ENCODE measurements at regions not wholly inside any gene's neighbourhood (a gene's known extent, or its start where the extent isn't known, plus 50 kb on each side); places are given as distances from the start of the nearest gene placed in this dataset.
"Not testable (repeated sequence)": the region's sequence is repeated elsewhere in the genome, so short reads cannot be mapped to it uniquely, and the experiment has no call there.

- Histone ChIP-seq H3K9me3 (ENCODE audit: low read depth) (no peaks in the 10 kb centered on the region), H3K4me2 (no peak overlapping the region), H3K4me1 (no peaks in the 10 kb centered on the region), H3K79me2 (ENCODE audit: low read depth) (no peaks in the 10 kb centered on the region), H3K27ac (no peak overlapping the region), H3K36me3 (no peaks in the 10 kb centered on the region), H3F3A (ENCODE audit: low read depth) (no peaks in the 10 kb centered on the region), H4K20me1 (ENCODE audit: low read depth) (no peaks in the 10 kb centered on the region), H3K9ac (no peak overlapping the region), H3K4me3 (no peak overlapping the region), H2AFZ (replicated peaks) (no peak overlapping the region), H3K27me3 (no peaks in the 10 kb centered on the region)
- H3K4me3 Mint-ChIP-seq: no peak overlapping the region
- DNase-seq (ENCODE audit: low spot score): peak; percentile 1
- H3K27me3 Mint-ChIP-seq (ENCODE audit: insufficient read depth, low read depth): no peaks in the 10 kb centered on the region
- no peaks in the 10 kb centered on the region for H3K36me3 Mint-ChIP-seq
- H3K27ac Mint-ChIP-seq: no peak overlapping the region
- no peaks in the 10 kb centered on the region for H3K4me1 Mint-ChIP-seq
- TF ChIP-seq EZH2 (IDR thresholded peaks at IDR 0.05) (no peak), CTCF (IDR thresholded peaks at IDR 0.05) (no peak), EZH2phosphoT487 (IDR thresholded peaks at IDR 0.05) (no peak)
- no peaks in the 10 kb centered on the region for H3K9me3 Mint-ChIP-seq
Measured at GRCh38 chr6:63014290-63014689, 197.0 kb upstream of the FKBP1C start.

- H3K27ac ChIP-seq: no peak overlapping the region
- H3K4me2 ChIP-seq: no peak overlapping the region
- no peaks in the 10 kb centered on the region for H3K9me3 Mint-ChIP-seq
- H3K27ac Mint-ChIP-seq: no peak overlapping the region
- no peaks in the 10 kb centered on the region for H3K9me3 ChIP-seq (ENCODE audit: low read depth)
- DNase-seq (ENCODE audit: low spot score): no peak
- no peaks in the 10 kb centered on the region for H3K79me2 ChIP-seq (ENCODE audit: low read depth)
- H3K36me3 Mint-ChIP-seq: no peaks in the 10 kb centered on the region
- H3F3A ChIP-seq (ENCODE audit: low read depth): no peaks in the 10 kb centered on the region
- H3K4me3 Mint-ChIP-seq: no peak overlapping the region
- H4K20me1 ChIP-seq (ENCODE audit: low read depth): no peaks in the 10 kb centered on the region
- no peaks in the 10 kb centered on the region for H3K4me1 Mint-ChIP-seq
- H3K9ac ChIP-seq: no peak overlapping the region
- peak overlapping the region; percentile 37 for H2AFZ ChIP-seq (replicated peaks)
- no peaks in the 10 kb centered on the region for H3K27me3 Mint-ChIP-seq (ENCODE audit: insufficient read depth, low read depth)
- H3K27me3 ChIP-seq: no peaks in the 10 kb centered on the region
- H3K4me1 ChIP-seq: no peaks in the 10 kb centered on the region
- no peak overlapping the region for H3K4me3 ChIP-seq
- no peak for TF ChIP-seq EZH2phosphoT487 (IDR thresholded peaks at IDR 0.05)
- TF ChIP-seq CTCF (IDR thresholded peaks at IDR 0.05): no peak
- no peak for TF ChIP-seq EZH2 (IDR thresholded peaks at IDR 0.05)
- no peaks in the 10 kb centered on the region for H3K36me3 ChIP-seq
Measured at GRCh38 chr6:63022631-63023030, 188.6 kb upstream of the FKBP1C start.

GRCh38 chr6:63023726-63024125 is 187.5 kb upstream of the FKBP1C start:
- Histone ChIP-seq H3K4me1 (no peaks in the 10 kb centered on the region), H3K79me2 (ENCODE audit: low read depth) (no peaks in the 10 kb centered on the region), H3K4me3 (no peak overlapping the region), H3K4me2 (no peak overlapping the region), H4K20me1 (ENCODE audit: low read depth) (no peaks in the 10 kb centered on the region), H3K9ac (no peak overlapping the region), H3K9me3 (ENCODE audit: low read depth) (no peaks in the 10 kb centered on the region), H3K27ac (no peak overlapping the region), H3F3A (ENCODE audit: low read depth) (no peaks in the 10 kb centered on the region), H2AFZ (replicated peaks) (no peak overlapping the region), H3K27me3 (no peaks in the 10 kb centered on the region), H3K36me3 (no peaks in the 10 kb centered on the region)
- TF ChIP-seq EZH2 (IDR thresholded peaks at IDR 0.05) (no peak), EZH2phosphoT487 (IDR thresholded peaks at IDR 0.05) (no peak), CTCF (IDR thresholded peaks at IDR 0.05) (no peak)
- no peak overlapping the region for H3K27ac Mint-ChIP-seq
- H3K36me3 Mint-ChIP-seq: no peaks in the 10 kb centered on the region
- no peaks in the 10 kb centered on the region for H3K27me3 Mint-ChIP-seq (ENCODE audit: insufficient read depth, low read depth)
- no peaks in the 10 kb centered on the region for H3K4me1 Mint-ChIP-seq
- no peak for DNase-seq (ENCODE audit: low spot score)
- no peaks in the 10 kb centered on the region for H3K9me3 Mint-ChIP-seq
- H3K4me3 Mint-ChIP-seq: no peak overlapping the region

- Histone ChIP-seq H3K36me3 (no peaks in the 10 kb centered on the region), H3K4me2 (no peak overlapping the region), H3K79me2 (ENCODE audit: low read depth) (no peaks in the 10 kb centered on the region), H3K4me1 (no peaks in the 10 kb centered on the region), H3F3A (ENCODE audit: low read depth) (no peaks in the 10 kb centered on the region), H3K27ac (no peak overlapping the region), H3K9ac (no peak overlapping the region), H4K20me1 (ENCODE audit: low read depth) (no peaks in the 10 kb centered on the region), H3K9me3 (ENCODE audit: low read depth) (no peaks in the 10 kb centered on the region), H2AFZ (replicated peaks) (no peak overlapping the region), H3K4me3 (no peak overlapping the region), H3K27me3 (no peaks in the 10 kb centered on the region)
- DNase-seq (ENCODE audit: low spot score): no peak
- Mint-ChIP-seq H3K4me1 (no peaks in the 10 kb centered on the region), H3K27ac (no peak overlapping the region), H3K27me3 (ENCODE audit: insufficient read depth, low read depth) (peaks cover 2% of the 10 kb centered on the region), H3K36me3 (no peaks in the 10 kb centered on the region), H3K9me3 (peaks cover 3% of the 10 kb centered on the region), H3K4me3 (no peak overlapping the region)
- no peak for TF ChIP-seq CTCF (IDR thresholded peaks at IDR 0.05)
- no peak for TF ChIP-seq EZH2phosphoT487 (IDR thresholded peaks at IDR 0.05)
- TF ChIP-seq EZH2 (IDR thresholded peaks at IDR 0.05): no peak
Measured at GRCh38 chr6:63049216-63049615, 162.1 kb upstream of the FKBP1C start.

- not testable (repeated sequence) for H3K4me2 ChIP-seq; H3K79me2 ChIP-seq (ENCODE audit: low read depth); H3K9me3 Mint-ChIP-seq; H3K4me3 Mint-ChIP-seq; H3K4me1 Mint-ChIP-seq; H3K9me3 ChIP-seq (ENCODE audit: low read depth); H3K4me3 ChIP-seq; DNase-seq (ENCODE audit: low spot score); H3K9ac ChIP-seq; H3K4me1 ChIP-seq; H3K27ac Mint-ChIP-seq; H3K27ac ChIP-seq; H3K27me3 ChIP-seq; H4K20me1 ChIP-seq (ENCODE audit: low read depth); H3K36me3 ChIP-seq; H3K27me3 Mint-ChIP-seq (ENCODE audit: insufficient read depth, low read depth); H2AFZ ChIP-seq (replicated peaks); H3F3A ChIP-seq (ENCODE audit: low read depth); H3K36me3 Mint-ChIP-seq
Measured at GRCh38 chr6:63053206-63053605, 158.1 kb upstream of the FKBP1C start.

All from neural progenitor cell (in vitro differentiated cells).